ENCODE measurements at regions not wholly inside any gene's neighbourhood (a gene's known extent, or its start where the extent isn't known, plus 50 kb on each side); places are given as distances from the start of the nearest gene placed in this dataset.

DNA sequence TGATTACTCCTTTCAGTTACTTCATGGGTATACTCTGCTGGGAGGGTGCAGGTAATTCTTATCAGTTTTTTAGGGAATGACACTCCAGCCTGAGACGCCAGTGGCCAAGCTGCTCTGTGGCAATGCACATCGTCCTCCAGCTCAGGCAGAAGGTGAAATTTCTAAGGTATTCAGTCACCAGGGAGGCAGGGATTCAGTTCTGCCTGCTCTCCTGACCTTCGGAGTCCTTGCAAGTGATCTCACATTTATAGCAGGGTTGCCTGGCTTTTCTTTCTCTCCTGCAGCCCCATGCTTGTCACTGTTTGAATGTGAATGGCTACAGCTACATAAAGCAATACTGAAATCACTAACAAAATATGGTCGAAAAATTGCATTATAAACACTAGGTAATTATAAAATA lies 1447.5 kb downstream of the EFNB2 start:
- no peak for DNase-seq (ENCODE audit: low spot score)
- TF ChIP-seq, protein P1, sequence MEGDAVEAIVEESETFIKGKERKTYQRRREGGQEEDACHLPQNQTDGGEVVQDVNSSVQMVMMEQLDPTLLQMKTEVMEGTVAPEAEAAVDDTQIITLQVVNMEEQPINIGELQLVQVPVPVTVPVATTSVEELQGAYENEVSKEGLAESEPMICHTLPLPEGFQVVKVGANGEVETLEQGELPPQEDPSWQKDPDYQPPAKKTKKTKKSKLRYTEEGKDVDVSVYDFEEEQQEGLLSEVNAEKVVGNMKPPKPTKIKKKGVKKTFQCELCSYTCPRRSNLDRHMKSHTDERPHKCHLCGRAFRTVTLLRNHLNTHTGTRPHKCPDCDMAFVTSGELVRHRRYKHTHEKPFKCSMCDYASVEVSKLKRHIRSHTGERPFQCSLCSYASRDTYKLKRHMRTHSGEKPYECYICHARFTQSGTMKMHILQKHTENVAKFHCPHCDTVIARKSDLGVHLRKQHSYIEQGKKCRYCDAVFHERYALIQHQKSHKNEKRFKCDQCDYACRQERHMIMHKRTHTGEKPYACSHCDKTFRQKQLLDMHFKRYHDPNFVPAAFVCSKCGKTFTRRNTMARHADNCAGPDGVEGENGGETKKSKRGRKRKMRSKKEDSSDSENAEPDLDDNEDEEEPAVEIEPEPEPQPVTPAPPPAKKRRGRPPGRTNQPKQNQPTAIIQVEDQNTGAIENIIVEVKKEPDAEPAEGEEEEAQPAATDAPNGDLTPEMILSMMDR (IDR thresholded peaks at IDR 0.05; ENCODE audit: borderline replicate concordance, control extremely low read depth, extremely low read depth, insufficient read depth, missing control alignments): no peak
- in situ Hi-C loops (cut with MboI; ENCODE audit: low sequenced_read_pairs, unreplicated experiment): no loop called here

DNA sequence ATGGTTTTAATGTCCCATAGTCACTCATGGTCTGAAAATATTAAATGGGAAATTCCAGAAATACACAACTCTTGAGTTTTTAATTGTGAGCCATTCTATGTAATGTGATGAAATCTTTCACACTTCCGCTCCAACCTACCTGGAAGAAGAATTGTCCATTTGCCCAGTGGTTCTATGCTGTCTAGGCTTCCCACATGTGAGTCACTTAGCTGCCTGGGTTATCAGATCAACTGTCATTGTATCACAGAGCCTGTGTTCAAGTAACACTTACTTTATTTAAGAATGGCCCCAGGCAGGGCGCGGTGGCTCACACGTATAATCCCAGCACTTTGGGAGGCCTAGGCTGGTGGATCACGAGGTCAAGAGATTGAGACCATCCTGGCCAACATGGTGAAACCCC lies 1450.5 kb downstream of the EFNB2 start:
- TF ChIP-seq, protein P1 (IDR thresholded peaks at IDR 0.05; ENCODE audit: borderline replicate concordance, control extremely low read depth, extremely low read depth, insufficient read depth, missing control alignments): no peak
- in situ Hi-C loops (cut with MboI; ENCODE audit: low sequenced_read_pairs, unreplicated experiment): no loop called here
- no peak for DNase-seq (ENCODE audit: low spot score)

DNA sequence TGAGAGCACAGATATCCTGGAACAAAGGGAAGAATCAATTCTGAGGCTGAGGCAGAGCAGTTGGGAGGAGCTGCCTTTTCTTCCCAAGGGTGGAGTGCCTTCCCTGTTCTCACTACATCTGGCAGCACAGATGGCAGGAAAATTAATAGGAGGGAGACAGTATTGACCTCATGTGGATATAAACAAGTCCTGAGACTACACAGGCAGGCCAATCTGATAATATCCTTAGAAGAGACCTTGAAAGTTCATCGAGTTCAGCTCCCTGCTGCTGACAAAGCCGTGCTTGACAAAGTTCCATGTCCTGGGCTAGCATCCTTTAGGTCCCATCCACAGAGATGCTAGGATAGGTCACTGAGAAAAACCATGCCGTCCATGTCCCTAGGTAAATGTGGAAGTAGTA lies 1451.5 kb downstream of the EFNB2 start:
- no peak for DNase-seq (ENCODE audit: low spot score)
- in situ Hi-C loops (cut with MboI; ENCODE audit: low sequenced_read_pairs, unreplicated experiment): no loop called here
- TF ChIP-seq, protein P1 (IDR thresholded peaks at IDR 0.05; ENCODE audit: borderline replicate concordance, control extremely low read depth, extremely low read depth, insufficient read depth, missing control alignments): no peak

DNA sequence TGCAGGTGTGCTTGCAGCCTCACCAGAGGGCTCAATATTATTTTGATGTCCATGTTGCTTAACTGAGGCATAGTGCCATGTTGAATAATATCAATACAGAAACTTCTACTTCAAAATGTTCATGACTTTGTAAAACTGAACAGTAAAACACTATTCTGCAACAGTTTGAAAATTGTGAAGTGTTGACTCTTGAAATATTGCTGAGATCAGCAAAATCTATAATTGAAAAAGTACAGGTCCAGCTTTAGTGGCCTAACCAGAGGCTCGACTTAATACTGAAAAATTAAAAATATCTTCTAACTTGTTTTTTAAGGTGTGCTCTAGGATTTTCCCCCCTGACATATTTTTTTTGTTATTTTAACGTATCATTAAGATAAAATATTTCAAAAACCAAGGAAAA lies 1460.7 kb downstream of the EFNB2 start:
- DNase-seq (ENCODE audit: low spot score): no peak
- TF ChIP-seq, protein P1 (IDR thresholded peaks at IDR 0.05; ENCODE audit: borderline replicate concordance, control extremely low read depth, extremely low read depth, insufficient read depth, missing control alignments): no peak
- in situ Hi-C loops (cut with MboI; ENCODE audit: low sequenced_read_pairs, unreplicated experiment): no loop called here

DNA sequence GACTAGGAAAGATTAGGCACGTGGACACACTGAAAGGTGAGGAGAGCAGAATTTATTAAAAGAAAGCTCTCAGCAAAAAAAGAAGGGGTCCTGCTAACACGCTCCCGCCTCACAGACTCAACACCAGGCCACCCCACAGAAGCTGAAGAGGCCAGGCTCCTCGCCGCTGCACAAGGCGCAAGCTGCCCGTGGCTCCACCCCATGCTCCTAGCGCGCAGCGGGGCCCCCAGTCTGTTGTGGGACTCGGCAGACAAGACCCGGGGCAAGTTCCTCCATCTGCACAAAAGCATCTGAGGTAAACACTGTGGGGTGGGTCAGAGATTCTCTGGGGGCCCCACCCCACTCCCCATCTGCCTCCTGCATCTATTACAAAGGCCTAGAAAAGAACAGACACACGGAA lies 1462.4 kb downstream of the EFNB2 start:
- no peak for DNase-seq (ENCODE audit: low spot score)
- TF ChIP-seq, protein P1 (IDR thresholded peaks at IDR 0.05; ENCODE audit: borderline replicate concordance, control extremely low read depth, extremely low read depth, insufficient read depth, missing control alignments): no peak
- in situ Hi-C loops (cut with MboI; ENCODE audit: low sequenced_read_pairs, unreplicated experiment): no loop called here

DNA sequence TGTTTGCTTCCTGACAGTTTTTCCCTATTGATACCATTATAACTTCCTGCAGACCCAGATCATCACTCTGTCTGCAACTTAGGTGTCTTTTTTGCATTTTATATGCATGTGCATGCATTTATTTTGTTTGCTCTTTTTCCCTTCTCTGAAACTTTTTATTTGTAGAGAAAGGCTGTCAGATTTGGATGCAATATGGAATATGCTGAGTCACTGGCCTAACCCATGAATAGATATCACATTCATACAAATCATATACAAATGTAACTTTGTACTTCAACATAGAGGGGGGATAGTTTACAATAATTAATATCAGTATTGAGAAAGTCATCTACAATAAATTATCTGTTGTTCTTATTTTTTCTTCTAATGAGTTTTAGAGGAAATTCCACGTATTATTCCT lies 1465.0 kb downstream of the EFNB2 start:
- TF ChIP-seq, protein P1 (IDR thresholded peaks at IDR 0.05; ENCODE audit: borderline replicate concordance, control extremely low read depth, extremely low read depth, insufficient read depth, missing control alignments): no peak
- in situ Hi-C loops (cut with MboI; ENCODE audit: low sequenced_read_pairs, unreplicated experiment): no loop called here
- DNase-seq (ENCODE audit: low spot score): no peak

DNA sequence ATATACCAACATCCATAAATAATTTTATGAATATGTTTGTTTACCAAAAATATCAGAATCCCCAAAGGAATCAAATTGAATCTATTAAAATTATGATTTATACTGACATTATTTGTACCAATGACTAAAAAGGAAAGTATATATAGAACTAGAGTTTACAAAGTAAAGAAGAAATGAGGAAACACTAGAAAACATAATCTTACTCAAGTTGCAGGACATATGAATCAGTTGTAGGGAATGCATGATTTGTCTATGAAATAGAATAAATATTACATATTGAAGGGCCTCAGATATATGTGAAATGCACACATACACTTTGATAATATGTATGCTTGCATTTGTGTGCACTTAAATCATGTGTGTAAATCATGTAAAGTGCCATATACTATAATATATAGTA lies 1466.4 kb downstream of the EFNB2 start:
- in situ Hi-C loops (cut with MboI; ENCODE audit: low sequenced_read_pairs, unreplicated experiment): no loop called here
- TF ChIP-seq, protein P1 (IDR thresholded peaks at IDR 0.05; ENCODE audit: borderline replicate concordance, control extremely low read depth, extremely low read depth, insufficient read depth, missing control alignments): no peak
- DNase-seq (ENCODE audit: low spot score): no peak

Data from GM13976 (cell line).